Limb (tissue), 2 donors: ENCODE measurements at regions not wholly inside any gene's neighbourhood (a gene's known extent, or its start where the extent isn't known, plus 50 kb on each side); places are given as distances from the start of the nearest gene placed in this dataset.

Source experiments
- DNase-seq, 2 donors: peaks; one replicate each; pipeline ENCODE4 v3.0.0-alpha.2; 2016; ENCODE audit errors: extremely low spot score in 2 of 2

- DNase-seq = peak in 1 of 2 donors; percentile 51
These were observed 50.9 kb upstream of the PKP2 start for GRCh38 chr12:32947206-32948067.

GRCh38 chr12:32946504-32947131 lies 50.0 kb upstream of the PKP2 start:
- no peak for DNase-seq
